ENCODE measurements at regions not wholly inside any gene's neighbourhood (a gene's known extent, or its start where the extent isn't known, plus 50 kb on each side); places are given as distances from the start of the nearest gene placed in this dataset.

DNA sequence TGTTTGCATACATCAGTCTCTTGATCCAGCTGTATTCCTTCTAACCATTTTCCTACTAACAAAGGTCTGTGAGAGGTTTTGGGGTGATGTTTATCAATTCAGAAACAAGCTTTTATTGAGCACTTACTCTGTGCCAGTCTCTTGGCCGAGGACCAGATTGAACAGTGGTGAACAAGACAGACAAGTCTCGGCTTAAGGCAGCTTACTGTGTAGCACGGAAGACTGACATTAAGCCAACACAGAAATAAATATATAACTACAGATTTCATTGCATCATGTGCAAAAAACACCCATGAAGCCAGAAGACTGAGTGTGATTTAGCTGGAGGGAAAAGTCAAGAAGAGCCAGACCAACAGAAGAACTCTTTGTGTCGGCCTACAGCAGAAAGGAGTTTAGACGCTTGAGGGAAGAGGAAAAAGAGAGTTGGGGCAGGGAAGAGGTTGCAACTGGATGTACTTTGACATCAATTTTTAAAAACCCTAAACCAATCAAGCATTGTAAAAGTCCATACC is 549.6 kb upstream of the CITED2 start:
- no peak for TF ChIP-seq CTCF (IDR thresholded peaks at IDR 0.05)
- no peak for TF ChIP-seq POLR2A (IDR thresholded peaks at IDR 0.05)
